Head of caudate nucleus (tissue), 42 donors: ENCODE measurements at regions not wholly inside any gene's neighbourhood (a gene's known extent, or its start where the extent isn't known, plus 50 kb on each side); places are given as distances from the start of the nearest gene placed in this dataset.
A peak's percentile ranks its signal among the peaks of the same experiment; 100 is the strongest.
"Not testable (repeated sequence)": the region's sequence is repeated elsewhere in the genome, so short reads cannot be mapped to it uniquely, and the experiment has no call there.

Source experiments
- DNase-seq, 42 donors: peaks; one replicate each; pipeline versions ENCODE4 v3.0.0 to v3.0.0-alpha.2; 2020 to 2021; ENCODE audit warnings: mixed read lengths in 7 of 42
- intact Hi-C: fragments of 100-400 bp; cut with DNase I; formaldehyde crosslinking; loops from one replicate; pipeline ENCODE4 v1.15.0; 2022

GRCh38 chr10:21138769-21139340, 241.7 kb upstream of the NEBL start:
- no peak for DNase-seq
- intact Hi-C loops, result no loop called here

- peak in 8 of 42 donors; percentile 17 to 55 (median 24) for DNase-seq
- intact Hi-C loops, result no loop called here
Observed at GRCh38 chr10:21135023-21135931, 238.2 kb upstream of the NEBL start.

- DNase-seq, result no peak
- intact Hi-C loops, result no loop called here
Observed at GRCh38 chr10:21134645-21135022, 237.5 kb upstream of the NEBL start.

- no peak for DNase-seq
- intact Hi-C loops, result no loop called here
Observed at GRCh38 chr10:21130683-21131442, 233.8 kb upstream of the NEBL start.

- intact Hi-C loops, result no loop called here
- DNase-seq, result no peak
Observed at GRCh38 chr10:21130108-21130507, 233.0 kb upstream of the NEBL start.

- DNase-seq, result no peak
- intact Hi-C loops, result no loop called here
Observed at GRCh38 chr10:21125471-21126228, 228.5 kb upstream of the NEBL start.

- no peak for DNase-seq
- intact Hi-C loops, result no loop called here
Observed at GRCh38 chr10:21122907-21123306, 225.8 kb upstream of the NEBL start.

- DNase-seq, intact Hi-C loops: not testable (repeated sequence)
Observed at GRCh38 chr10:21121822-21122221, 224.7 kb upstream of the NEBL start.

GRCh38 chr10:21114683-21115082, 217.6 kb upstream of the NEBL start:
- no peak for DNase-seq
- intact Hi-C loops, result no loop called here

- no peak for DNase-seq
- intact Hi-C loops, result no loop called here
Observed at GRCh38 chr10:21110358-21110757, 213.2 kb upstream of the NEBL start.

- intact Hi-C loops, DNase-seq: not testable (repeated sequence)
Observed at GRCh38 chr10:21106931-21107330, 209.8 kb upstream of the NEBL start.

- intact Hi-C loops, DNase-seq: not testable (repeated sequence)
Observed at GRCh38 chr10:21105331-21105730, 208.2 kb upstream of the NEBL start.

- DNase-seq, result no peak
- intact Hi-C loops, result no loop called here
Observed at GRCh38 chr10:21100871-21101514, 203.9 kb upstream of the NEBL start.

- intact Hi-C loops, result no loop called here
- DNase-seq, result peak in 38 of 42 donors; percentile 19 to 74 (median 34)
Observed at GRCh38 chr10:21100190-21100589, 203.1 kb upstream of the NEBL start.

- DNase-seq, result no peak
- intact Hi-C loops, result loop anchor here (10.0 kb wide), 1 partner anchor 75 kb away; no protein-coding TSS in a partner anchor
Observed at GRCh38 chr10:21099291-21100062, 202.4 kb upstream of the NEBL start.

GRCh38 chr10:21097926-21098355, 200.8 kb upstream of the NEBL start:
- intact Hi-C loops, result loop anchor here (10.0 kb wide), 1 partner anchor 77 kb away; no protein-coding TSS in a partner anchor

GRCh38 chr10:21095494-21096055, 198.5 kb upstream of the NEBL start:
- intact Hi-C loops, result loop anchor here (10.0 kb wide), 1 partner anchor 79 kb away; no protein-coding TSS in a partner anchor

More at GRCh38 chr10:21097926-21098355, 200.8 kb upstream of the NEBL start:
- DNase-seq, result no peak

More at GRCh38 chr10:21095494-21096055, 198.5 kb upstream of the NEBL start:
- no peak for DNase-seq
